MG63 (cell line): ENCODE measurements at regions not wholly inside any gene's neighbourhood (a gene's known extent, or its start where the extent isn't known, plus 50 kb on each side); places are given as distances from the start of the nearest gene placed in this dataset.

ENCODE experiments used
- DNase-seq: peaks from one replicate; pipeline ENCODE4 v3.0.0-alpha.2; 2020
- H3K27me3 ChIP-seq: fragments of 250-450 bp; sonication (Bioruptor Pico); 2 replicates; pipeline ENCODE4 v1.5.1; 2020; ENCODE audit warnings: mild to moderate bottlenecking, moderate library complexity
- H3K36me3 ChIP-seq: fragments of 250-450 bp; sonication (Bioruptor Pico); 2 replicates; pipeline ENCODE4 v1.5.1; 2020; ENCODE audit warnings: mild to moderate bottlenecking, moderate library complexity
- H3K4me3 ChIP-seq: fragments of 250-450 bp; sonication (Bioruptor Pico); 2 replicates; pipeline ENCODE4 v1.5.1; 2020; ENCODE audit warnings: mild to moderate bottlenecking, moderate library complexity
- H3K9me3 ChIP-seq: fragments of 250-450 bp; sonication (Bioruptor Pico); 2 replicates; pipeline ENCODE4 v1.5.1; 2020; ENCODE audit warnings: mild to moderate bottlenecking, moderate library complexity

DNA sequence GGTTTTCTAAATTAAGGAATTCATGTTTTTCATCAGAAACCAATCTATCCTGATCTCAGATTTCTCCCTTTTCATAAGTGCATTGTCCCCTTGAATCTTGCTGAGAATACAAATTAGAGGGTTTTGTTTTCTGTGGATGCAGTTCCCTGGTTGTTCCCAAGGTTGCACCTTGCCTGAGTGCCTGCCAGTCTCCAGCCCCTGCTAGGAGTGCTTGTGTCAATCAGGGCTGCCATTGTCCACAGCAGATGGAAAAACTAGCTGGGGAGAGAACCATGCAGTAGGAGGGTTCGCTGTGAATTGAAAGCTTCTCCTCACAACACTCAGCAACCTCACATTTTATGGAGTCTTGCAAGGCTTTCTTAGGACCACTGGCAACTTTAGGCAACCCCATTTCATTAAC, 210.8 kb upstream of the CTNNB1 start:
- no peaks in the 10 kb centered on the region for H3K27me3 ChIP-seq
- H3K9me3 ChIP-seq, result no peaks in the 10 kb centered on the region
- no peaks in the 10 kb centered on the region for H3K36me3 ChIP-seq
- DNase-seq, result no peak
- H3K4me3 ChIP-seq, result no peak overlapping the region

DNA sequence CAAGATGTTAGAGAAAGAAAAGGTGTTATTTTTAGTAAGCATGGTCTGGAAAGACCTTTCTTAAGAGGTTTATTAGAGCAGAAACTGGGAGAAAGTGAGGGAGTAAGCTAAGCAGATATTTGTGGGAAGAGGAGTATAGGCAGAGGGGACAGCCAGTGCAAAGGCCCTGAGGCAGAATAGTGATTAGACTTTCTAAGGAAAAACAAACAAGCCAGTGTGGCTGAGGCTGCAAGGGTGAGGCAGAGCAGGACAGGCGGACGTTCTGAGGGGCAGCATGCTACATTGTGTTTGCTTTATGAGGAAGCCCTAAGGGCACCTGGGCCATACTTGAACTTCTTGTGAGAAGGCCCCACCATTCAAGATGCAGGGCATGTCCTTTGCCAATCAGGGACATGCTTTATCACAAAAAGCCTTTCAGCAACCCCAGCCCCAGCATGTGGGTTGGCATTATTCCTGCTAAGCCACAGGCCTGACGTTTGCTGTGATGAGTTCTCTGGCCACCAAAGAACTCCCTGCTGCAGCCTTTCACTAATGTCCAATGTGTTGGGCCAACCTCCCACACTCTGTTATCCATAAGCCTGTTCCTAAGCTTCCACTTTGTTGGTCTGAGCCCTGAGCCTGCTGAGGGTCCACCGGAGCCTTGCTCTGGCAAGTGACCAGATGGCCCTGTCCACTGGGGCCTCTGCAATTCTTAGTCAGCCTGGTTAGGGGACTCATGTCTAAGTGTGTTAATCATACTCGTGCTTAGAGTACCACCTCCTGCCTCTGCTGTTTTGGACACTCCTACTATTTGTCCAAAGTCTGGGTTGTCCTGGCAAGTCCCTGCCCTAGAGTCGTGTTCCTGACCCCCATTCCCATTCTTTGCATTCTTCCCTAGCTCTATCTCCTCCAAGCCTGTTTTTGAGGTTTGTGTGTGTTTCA, 209.9 kb upstream of the CTNNB1 start:
- Histone ChIP-seq H3K36me3 (no peaks in the 10 kb centered on the region), H3K4me3 (no peak overlapping the region), H3K27me3 (no peaks in the 10 kb centered on the region), H3K9me3 (no peaks in the 10 kb centered on the region)
- no peak for DNase-seq

GRCh38 chr3:40990062-40990456, 209.2 kb upstream of the CTNNB1 start:
- H3K4me3 ChIP-seq, result no peak overlapping the region
- no peak for DNase-seq
- no peaks in the 10 kb centered on the region for H3K27me3 ChIP-seq
- H3K9me3 ChIP-seq, result no peaks in the 10 kb centered on the region
- no peaks in the 10 kb centered on the region for H3K36me3 ChIP-seq

GRCh38 chr3:40992023-40992422, 207.3 kb upstream of the CTNNB1 start:
- Histone ChIP-seq H3K36me3 (no peaks in the 10 kb centered on the region), H3K9me3 (no peaks in the 10 kb centered on the region), H3K4me3 (no peak overlapping the region), H3K27me3 (no peaks in the 10 kb centered on the region)
- DNase-seq, result no peak

DNA sequence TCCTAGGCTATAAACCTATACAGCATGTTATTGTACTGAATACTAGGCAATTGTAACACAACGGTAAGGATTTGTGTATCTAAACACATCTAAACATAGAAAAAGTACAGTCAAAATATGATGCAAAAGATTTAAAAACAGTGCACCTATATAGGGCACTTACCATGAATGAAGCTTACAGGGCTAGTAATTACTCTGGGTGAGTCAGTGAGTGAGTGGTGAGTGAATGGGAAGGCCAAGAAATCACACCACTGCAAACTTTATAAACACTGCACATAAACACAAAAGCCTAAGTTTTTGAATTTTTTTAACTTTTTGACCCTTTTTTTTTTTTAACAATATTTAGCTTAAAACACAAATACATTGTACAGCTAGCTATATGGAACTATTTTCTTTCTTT, 204.7 kb upstream of the CTNNB1 start:
- Histone ChIP-seq H3K9me3 (no peaks in the 10 kb centered on the region), H3K4me3 (no peak overlapping the region), H3K27me3 (no peaks in the 10 kb centered on the region), H3K36me3 (no peaks in the 10 kb centered on the region)
- DNase-seq, result no peak

DNA sequence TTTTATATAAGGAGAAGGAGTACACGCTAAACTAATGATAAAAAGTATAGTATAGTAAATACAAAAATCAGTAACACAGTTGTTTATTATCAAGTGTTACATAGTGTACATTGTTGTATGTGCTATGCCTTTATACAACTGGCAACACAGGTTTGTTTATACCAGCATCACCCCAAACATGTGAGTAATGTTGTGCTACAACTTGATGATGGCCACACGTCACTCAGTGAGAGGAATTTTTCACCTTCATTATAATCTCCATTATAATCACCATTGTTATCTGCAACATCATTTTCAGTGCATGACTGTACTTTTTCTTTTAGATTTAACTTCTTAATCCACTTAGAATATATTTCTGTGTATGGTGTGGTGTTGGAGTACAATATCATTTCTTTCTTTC, 204.0 kb upstream of the CTNNB1 start:
- H3K9me3 ChIP-seq, result no peaks in the 10 kb centered on the region
- H3K36me3 ChIP-seq, result no peaks in the 10 kb centered on the region
- no peaks in the 10 kb centered on the region for H3K27me3 ChIP-seq
- H3K4me3 ChIP-seq, result no peak overlapping the region
- DNase-seq, result no peak

DNA sequence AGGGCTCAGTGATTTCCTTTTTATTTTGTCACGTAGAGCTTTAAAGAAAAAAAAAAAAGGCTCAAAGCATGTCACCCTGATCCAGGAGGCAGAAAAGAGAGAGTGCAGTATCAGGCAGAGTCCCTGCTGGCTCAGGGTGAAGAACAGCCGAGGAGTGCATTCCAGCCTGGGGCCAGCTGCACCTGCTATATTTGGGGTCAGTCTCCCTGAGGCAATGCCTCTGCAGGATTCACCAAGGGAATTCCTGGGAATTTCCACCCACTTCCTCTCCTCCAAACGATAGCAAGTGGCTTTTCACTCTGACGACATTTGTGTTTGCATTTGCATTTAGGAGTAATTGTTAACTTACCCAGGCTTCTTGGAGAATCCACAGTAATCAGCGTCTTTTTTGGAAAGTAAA, 202.9 kb upstream of the CTNNB1 start:
- Histone ChIP-seq H3K36me3 (no peaks in the 10 kb centered on the region), H3K9me3 (no peaks in the 10 kb centered on the region), H3K27me3 (no peaks in the 10 kb centered on the region), H3K4me3 (no peak overlapping the region)
- DNase-seq, result no peak

GRCh38 chr3:40996827-40997710, 202.2 kb upstream of the CTNNB1 start:
- DNase-seq, result no peak
- no peaks in the 10 kb centered on the region for H3K27me3 ChIP-seq
- no peaks in the 10 kb centered on the region for H3K9me3 ChIP-seq
- no peaks in the 10 kb centered on the region for H3K36me3 ChIP-seq
- H3K4me3 ChIP-seq, result no peak overlapping the region

- DNase-seq, result no peak
- Histone ChIP-seq H3K27me3 (no peaks in the 10 kb centered on the region), H3K9me3 (no peaks in the 10 kb centered on the region), H3K36me3 (no peaks in the 10 kb centered on the region), H3K4me3 (no peak overlapping the region)
Observed at GRCh38 chr3:40997711-40998519, 201.4 kb upstream of the CTNNB1 start.

GRCh38 chr3:40999682-41000081, 199.6 kb upstream of the CTNNB1 start:
- no peaks in the 10 kb centered on the region for H3K36me3 ChIP-seq
- no peaks in the 10 kb centered on the region for H3K9me3 ChIP-seq
- no peak for DNase-seq
- H3K4me3 ChIP-seq, result no peak overlapping the region
- no peaks in the 10 kb centered on the region for H3K27me3 ChIP-seq

DNA sequence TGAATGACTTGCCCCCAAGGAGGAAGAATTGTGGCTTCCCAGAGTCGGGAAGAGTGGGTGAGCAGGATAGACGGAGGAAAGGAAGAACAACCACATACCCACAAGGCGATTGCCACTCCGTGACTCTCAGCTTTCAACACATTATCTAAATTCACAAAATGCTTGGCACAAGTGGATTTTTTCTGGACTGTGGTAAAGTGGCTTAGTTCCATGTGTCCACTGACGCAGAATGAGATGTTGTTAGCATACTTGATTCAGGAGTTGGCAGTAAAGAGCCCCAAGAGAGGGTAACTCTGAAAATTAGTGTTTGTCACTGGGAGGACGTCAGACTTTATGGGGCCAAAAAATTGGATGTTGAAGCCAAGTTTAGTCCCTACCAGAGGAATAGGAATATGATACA, 198.8 kb upstream of the CTNNB1 start:
- DNase-seq, result peak; percentile 18
- no peaks in the 10 kb centered on the region for H3K27me3 ChIP-seq
- no peaks in the 10 kb centered on the region for H3K9me3 ChIP-seq
- H3K4me3 ChIP-seq, result no peak overlapping the region
- H3K36me3 ChIP-seq, result no peaks in the 10 kb centered on the region

GRCh38 chr3:41001556-41001955, 197.7 kb upstream of the CTNNB1 start:
- Histone ChIP-seq H3K9me3 (no peaks in the 10 kb centered on the region), H3K27me3 (no peaks in the 10 kb centered on the region), H3K4me3 (no peak overlapping the region), H3K36me3 (no peaks in the 10 kb centered on the region)
- DNase-seq, result no peak

DNA sequence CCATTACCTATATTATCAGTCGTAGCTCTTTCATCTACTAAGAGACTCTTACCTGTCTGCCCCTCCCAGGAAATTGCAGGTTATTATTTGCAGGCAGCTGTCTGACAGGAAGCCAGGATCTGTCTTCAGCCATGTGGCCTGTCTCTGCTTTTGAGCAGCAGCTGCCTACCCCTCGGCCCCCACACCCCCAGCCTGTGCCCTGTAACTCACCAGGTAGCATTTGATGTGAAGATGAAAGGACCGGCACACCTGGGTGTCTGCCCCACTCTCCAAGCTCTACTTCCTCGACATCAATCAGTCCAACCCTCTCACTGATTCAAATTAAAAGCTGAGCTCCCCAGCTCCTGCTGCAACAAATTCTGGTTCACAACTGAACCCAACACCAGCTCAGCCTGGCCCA, 197.2 kb upstream of the CTNNB1 start:
- no peaks in the 10 kb centered on the region for H3K27me3 ChIP-seq
- no peaks in the 10 kb centered on the region for H3K9me3 ChIP-seq
- H3K4me3 ChIP-seq, result no peak overlapping the region
- DNase-seq, result no peak
- no peaks in the 10 kb centered on the region for H3K36me3 ChIP-seq

GRCh38 chr3:41007399-41007798, 191.9 kb upstream of the CTNNB1 start:
- Histone ChIP-seq H3K36me3 (no peaks in the 10 kb centered on the region), H3K27me3 (no peaks in the 10 kb centered on the region), H3K4me3 (no peak overlapping the region), H3K9me3 (no peaks in the 10 kb centered on the region)
- DNase-seq, result no peak

GRCh38 chr3:41011854-41012253, 187.5 kb upstream of the CTNNB1 start:
- Histone ChIP-seq H3K4me3 (no peak overlapping the region), H3K27me3 (no peaks in the 10 kb centered on the region), H3K36me3 (no peaks in the 10 kb centered on the region), H3K9me3 (no peaks in the 10 kb centered on the region)
- DNase-seq, result no peak

- Histone ChIP-seq H3K27me3 (no peaks in the 10 kb centered on the region), H3K4me3 (no peak overlapping the region), H3K36me3 (no peaks in the 10 kb centered on the region), H3K9me3 (no peaks in the 10 kb centered on the region)
- no peak for DNase-seq
Observed at GRCh38 chr3:41018855-41019254, 180.4 kb upstream of the CTNNB1 start.
